GM12873 (cell line): ENCODE measurements at regions not wholly inside any gene's neighbourhood (a gene's known extent, or its start where the extent isn't known, plus 50 kb on each side); places are given as distances from the start of the nearest gene placed in this dataset.

Experiments
- TF ChIP-seq, protein P1 (sequence below): IDR thresholded peaks from 2 replicates; pipeline ENCODE4 v1.5.1; 2012; ENCODE audit warnings: low read depth, mild to moderate bottlenecking, moderate library complexity, low read length, control low read depth; ENCODE audit not compliant: insufficient read depth; ENCODE audit errors: missing control alignments

DNA sequence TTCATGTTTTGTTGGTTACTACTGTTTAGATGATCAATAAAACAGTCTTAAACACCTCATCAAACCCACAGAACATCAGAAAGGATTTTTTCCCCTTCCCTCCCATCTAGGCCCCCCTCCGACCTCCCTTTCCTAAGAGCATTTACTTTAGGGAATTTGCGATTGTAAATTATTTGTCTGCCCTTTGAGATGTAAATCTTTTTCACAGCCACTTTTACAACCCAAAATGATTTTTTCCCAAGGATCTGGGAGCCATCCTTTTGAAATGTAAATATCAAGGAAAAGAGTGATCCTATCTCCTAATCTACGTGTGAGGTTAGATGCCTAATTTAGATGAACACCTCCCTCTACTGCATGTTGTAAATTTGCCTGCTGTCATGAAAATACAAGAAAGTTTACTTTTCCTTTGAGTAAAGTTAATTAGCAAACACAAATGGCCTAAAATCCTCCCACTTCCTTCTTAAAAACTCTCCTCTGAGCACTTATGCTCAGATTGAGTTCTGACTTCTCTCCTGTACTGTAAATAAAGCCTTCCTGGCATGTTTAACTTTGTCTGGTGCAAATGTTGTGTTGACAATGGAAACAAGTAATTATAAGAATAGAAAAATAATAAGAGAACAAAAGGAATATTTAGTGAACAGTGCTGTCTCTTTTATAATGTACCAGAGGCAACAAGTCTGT is 1646.9 kb upstream of the SPRY2 start:
- TF ChIP-seq, protein P1, sequence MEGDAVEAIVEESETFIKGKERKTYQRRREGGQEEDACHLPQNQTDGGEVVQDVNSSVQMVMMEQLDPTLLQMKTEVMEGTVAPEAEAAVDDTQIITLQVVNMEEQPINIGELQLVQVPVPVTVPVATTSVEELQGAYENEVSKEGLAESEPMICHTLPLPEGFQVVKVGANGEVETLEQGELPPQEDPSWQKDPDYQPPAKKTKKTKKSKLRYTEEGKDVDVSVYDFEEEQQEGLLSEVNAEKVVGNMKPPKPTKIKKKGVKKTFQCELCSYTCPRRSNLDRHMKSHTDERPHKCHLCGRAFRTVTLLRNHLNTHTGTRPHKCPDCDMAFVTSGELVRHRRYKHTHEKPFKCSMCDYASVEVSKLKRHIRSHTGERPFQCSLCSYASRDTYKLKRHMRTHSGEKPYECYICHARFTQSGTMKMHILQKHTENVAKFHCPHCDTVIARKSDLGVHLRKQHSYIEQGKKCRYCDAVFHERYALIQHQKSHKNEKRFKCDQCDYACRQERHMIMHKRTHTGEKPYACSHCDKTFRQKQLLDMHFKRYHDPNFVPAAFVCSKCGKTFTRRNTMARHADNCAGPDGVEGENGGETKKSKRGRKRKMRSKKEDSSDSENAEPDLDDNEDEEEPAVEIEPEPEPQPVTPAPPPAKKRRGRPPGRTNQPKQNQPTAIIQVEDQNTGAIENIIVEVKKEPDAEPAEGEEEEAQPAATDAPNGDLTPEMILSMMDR, result no peak

DNA sequence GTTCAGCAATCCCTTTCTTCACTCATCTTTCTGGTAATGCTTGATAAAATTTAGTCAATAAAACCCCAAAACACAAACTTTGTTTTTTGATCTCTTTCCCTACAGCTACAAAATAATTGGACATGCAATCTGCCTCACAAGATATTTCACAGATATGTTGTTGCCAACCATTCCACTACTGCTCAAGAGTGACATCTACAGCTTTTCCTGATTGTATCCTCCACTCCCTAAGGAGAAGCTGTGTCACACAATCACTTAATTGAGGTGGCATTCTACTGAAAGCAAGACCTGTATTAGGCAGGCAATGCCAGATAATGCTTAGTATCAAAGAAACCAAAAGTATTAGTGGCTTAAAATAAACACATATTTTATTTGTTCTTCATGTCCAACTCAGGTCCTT is 1646.2 kb upstream of the SPRY2 start:
- TF ChIP-seq, protein P1, result no peak

DNA sequence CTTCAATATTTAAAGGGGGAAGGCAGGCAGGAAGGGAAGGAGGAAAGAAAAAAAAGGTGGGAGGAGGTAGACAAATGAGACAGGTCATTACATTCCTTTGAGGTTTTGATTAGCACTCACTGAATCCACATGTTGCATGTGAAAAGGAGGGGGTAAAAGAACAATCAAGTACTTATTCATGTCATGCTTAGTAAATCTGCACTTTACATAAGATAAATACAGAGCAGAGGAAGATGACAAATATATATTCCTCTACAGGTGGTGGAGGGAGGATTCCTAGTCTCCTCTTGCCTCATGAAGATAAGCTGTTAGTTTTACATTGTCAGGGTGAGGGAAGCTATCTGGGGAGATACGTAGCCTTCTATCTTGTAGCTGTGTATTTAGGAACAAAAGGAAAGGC is 1645.4 kb upstream of the SPRY2 start:
- TF ChIP-seq, protein P1, result no peak

DNA sequence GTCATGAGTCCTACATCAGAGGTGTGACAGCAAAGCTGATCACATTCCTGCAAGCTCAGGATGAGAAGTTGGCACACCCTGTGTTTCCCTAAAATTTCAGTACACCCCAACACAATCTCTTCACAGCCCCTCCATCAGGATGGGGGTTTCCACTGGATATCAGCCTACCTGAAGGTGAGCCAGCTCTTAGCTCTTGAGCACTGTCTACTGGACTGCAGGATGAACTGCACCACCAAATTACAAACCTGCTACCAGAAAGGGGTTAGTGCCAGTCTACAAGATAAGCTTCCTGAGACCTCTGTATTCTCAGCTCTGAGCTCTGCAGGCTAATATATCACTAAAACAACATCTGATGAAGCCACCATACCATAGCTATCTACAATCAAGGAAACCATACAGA is 1616.2 kb upstream of the SPRY2 start:
- TF ChIP-seq, protein P1, result peak; percentile 25

DNA sequence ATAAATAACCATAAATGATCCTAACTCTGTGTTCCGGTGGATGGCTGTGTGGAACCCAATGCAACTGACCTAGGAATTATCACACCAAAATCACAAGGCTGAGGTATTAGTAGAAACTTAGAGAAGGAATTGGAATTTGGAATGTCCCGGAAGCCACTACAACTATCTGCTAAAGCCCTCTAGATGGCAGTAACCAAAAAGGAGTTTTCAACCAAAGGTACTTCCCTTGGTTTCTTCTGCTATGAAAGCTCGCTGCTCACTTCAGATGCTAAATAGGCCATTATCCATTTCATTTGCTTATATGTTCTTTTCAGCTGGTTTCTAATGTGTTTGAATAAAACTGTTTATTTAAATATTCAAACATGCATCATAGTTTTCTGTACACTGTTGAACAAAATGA is 1589.1 kb upstream of the SPRY2 start:
- TF ChIP-seq, protein P1, result no peak

DNA sequence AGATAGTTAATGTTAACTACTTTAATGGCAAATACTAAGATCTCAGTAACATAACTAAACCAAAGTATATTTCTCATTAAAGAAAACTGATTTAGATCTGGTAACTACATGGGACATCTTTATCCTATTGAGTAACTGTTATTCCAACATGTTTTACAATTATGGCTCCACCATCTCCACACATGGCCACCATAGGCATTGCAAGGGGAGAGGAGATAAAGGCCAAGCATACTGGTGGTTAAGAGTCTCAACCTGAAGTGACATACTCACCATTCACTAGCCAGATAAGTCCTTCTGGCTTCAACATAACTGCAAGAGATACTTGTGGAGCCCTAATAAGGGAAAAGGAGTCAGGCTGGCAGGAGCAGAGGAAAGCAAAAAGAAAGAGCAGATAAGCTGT is 1586.4 kb upstream of the SPRY2 start:
- TF ChIP-seq, protein P1, result no peak

DNA sequence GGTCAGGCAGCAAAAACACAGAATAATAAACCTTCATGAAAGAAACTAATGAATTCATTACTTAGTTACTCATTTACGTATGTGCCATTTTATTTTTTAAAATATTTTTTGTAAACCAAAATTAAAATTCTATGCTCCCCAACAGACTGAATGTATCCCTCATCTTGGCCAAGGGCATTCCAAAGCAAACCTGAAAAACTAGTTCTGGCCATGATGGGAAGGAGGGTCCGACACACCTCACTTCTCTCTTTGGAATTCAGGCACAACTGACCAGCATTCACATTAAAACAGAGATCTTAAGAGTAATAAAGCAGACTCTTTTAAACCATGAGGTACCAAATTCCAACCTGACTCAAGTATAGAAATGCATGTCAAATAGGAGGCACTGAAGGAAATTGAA is 1576.9 kb upstream of the SPRY2 start:
- TF ChIP-seq, protein P1, result no peak
